ENCODE measurements at regions not wholly inside any gene's neighbourhood (a gene's known extent, or its start where the extent isn't known, plus 50 kb on each side); places are given as distances from the start of the nearest gene placed in this dataset.

GRCh38 chr2:120418174-120418787, 72.3 kb downstream of the INHBB start:
- TF ChIP-seq POLR2AphosphoS5 (IDR thresholded peaks at IDR 0.05; ENCODE audit: low read depth, low read length): no peak
- TF ChIP-seq POLR2A (IDR thresholded peaks at IDR 0.05; ENCODE audit: low read depth, low read length): no peak
- TF ChIP-seq TAF1 (IDR thresholded peaks at IDR 0.05; ENCODE audit: low read depth, low read length): no peak
- no peak for TF ChIP-seq PAX5 (IDR thresholded peaks at IDR 0.05; ENCODE audit: insufficient read depth, low read length, severe bottlenecking)
- no peak for TF ChIP-seq POU2F2 (IDR thresholded peaks at IDR 0.05; ENCODE audit: low read depth, low read length)

Data from GM12891 (cell line).